GM23338 (cell line): ENCODE measurements at regions not wholly inside any gene's neighbourhood (a gene's known extent, or its start where the extent isn't known, plus 50 kb on each side); places are given as distances from the start of the nearest gene placed in this dataset.

Source experiments
- ATAC-seq: fragments of 200-7000 bp; cut with Tn5 transposase; 3 replicates; pipeline ENCODE4 v1.9.1; 2020
- DNase-seq: peaks from one replicate; pipeline ENCODE4 v3.0.0-alpha.2; 2015; ENCODE audit warnings: low spot score
- H2AFZ ChIP-seq: fragments of 200-600 bp; sonication (generic); 2 replicates; pipeline ENCODE4 v1.8.0; 2016; ENCODE audit warnings: antibody characterized with exemption, mild to moderate bottlenecking, moderate library complexity
- H3F3A ChIP-seq: fragments of 200-600 bp; sonication (generic); replicated peaks from 2 replicates; pipeline ENCODE4 v1.8.0; 2017; ENCODE audit warnings: antibody characterized with exemption, mixed run types, low read depth
- H3K27ac ChIP-seq: fragments of 200-600 bp; sonication (generic); 2 replicates; pipeline ENCODE4 v1.6.1; 2016; ENCODE audit warnings: low read depth
- H3K27me3 ChIP-seq: fragments of 200-600 bp; sonication (generic); 2 replicates; pipeline ENCODE4 v1.8.0; 2016; ENCODE audit warnings: mild to moderate bottlenecking, mixed run types, moderate library complexity; ENCODE audit not compliant: insufficient read depth
- H3K36me3 ChIP-seq: fragments of 200-600 bp; sonication (generic); 2 replicates; pipeline ENCODE4 v1.8.0; 2016; ENCODE audit warnings: mild to moderate bottlenecking; ENCODE audit not compliant: insufficient read depth
- H3K4me1 ChIP-seq: fragments of 200-600 bp; sonication (generic); 2 replicates; pipeline ENCODE4 v1.8.0; 2016; ENCODE audit warnings: mild to moderate bottlenecking, moderate library complexity; ENCODE audit not compliant: insufficient read depth
- H3K4me2 ChIP-seq: fragments of 200-600 bp; sonication (generic); 2 replicates; pipeline ENCODE4 v1.7.1; 2017; ENCODE audit warnings: mixed run types
- H3K4me3 ChIP-seq: fragments of 200-600 bp; sonication (generic); 2 replicates; pipeline ENCODE4 v1.6.1; 2016; ENCODE audit warnings: mixed run types
- H3K79me2 ChIP-seq: fragments of 200-600 bp; sonication (generic); replicated peaks from 2 replicates; pipeline ENCODE4 v1.8.0; 2017; ENCODE audit warnings: mild to moderate bottlenecking; ENCODE audit not compliant: insufficient read depth
- H3K9me2 ChIP-seq: fragments of 200-600 bp; sonication (generic); 2 replicates; pipeline ENCODE4 v1.8.0; 2017; ENCODE audit not compliant: insufficient read depth
- H4K20me1 ChIP-seq: fragments of 200-600 bp; sonication (generic); replicated peaks from 2 replicates; pipeline ENCODE4 v1.8.0; 2017; ENCODE audit warnings: mild to moderate bottlenecking; ENCODE audit not compliant: insufficient read depth
- H3K27ac Mint-ChIP-seq: 2 replicates; pipeline ENCODE4 v1.8.0; 2020; ENCODE audit warnings: inconsistent platforms, mild to moderate bottlenecking, moderate library complexity, mixed read lengths
- H3K27me3 Mint-ChIP-seq: 3 replicates; pipeline ENCODE4 v1.8.0; 2022; ENCODE audit warnings: low read depth, mild to moderate bottlenecking, moderate library complexity, mixed read lengths, inconsistent platforms; ENCODE audit not compliant: insufficient read depth, poor library complexity
- H3K36me3 Mint-ChIP-seq: 3 replicates; pipeline ENCODE4 v1.8.0; 2021; ENCODE audit warnings: low read depth, mild to moderate bottlenecking, inconsistent platforms, moderate library complexity, mixed read lengths
- H3K4me1 Mint-ChIP-seq: 3 replicates; pipeline ENCODE4 v1.8.0; 2020; ENCODE audit warnings: mild to moderate bottlenecking, inconsistent platforms, mixed read lengths
- H3K4me3 Mint-ChIP-seq: 3 replicates; pipeline ENCODE4 v1.8.0; 2021; ENCODE audit warnings: moderate library complexity, mild to moderate bottlenecking, inconsistent platforms, mixed read lengths
- H3K9me3 Mint-ChIP-seq: 3 replicates; pipeline ENCODE4 v1.8.0; 2020; ENCODE audit warnings: moderate library complexity, mild to moderate bottlenecking, inconsistent platforms, mixed read lengths
- CREB1 ChIP-seq: fragments of 250-450 bp; sonication (Bioruptor Pico); IDR thresholded peaks from 2 replicates; pipeline ENCODE4 v1.5.0; 2020; ENCODE audit warnings: low read depth, mild to moderate bottlenecking, moderate library complexity
- EZH2phosphoT487 ChIP-seq: fragments of 200-600 bp; sonication (generic); IDR thresholded peaks from one replicate; pipeline ENCODE4 v1.8.1; 2018; ENCODE audit warnings: antibody characterized with exemption; ENCODE audit not compliant: unreplicated experiment
- NANOG ChIP-seq: IDR thresholded peaks from 2 replicates; pipeline ENCODE4 v1.6.1; 2016; ENCODE audit warnings: antibody characterized with exemption, borderline replicate concordance
- POLR2AphosphoS5 ChIP-seq: IDR thresholded peaks from 2 replicates; pipeline ENCODE4 v1.6.1; 2016; ENCODE audit warnings: antibody characterized with exemption, low read depth
- STAT1 ChIP-seq: IDR thresholded peaks from one replicate; pipeline ENCODE4 v1.6.1; 2016; ENCODE audit warnings: antibody characterized with exemption; ENCODE audit not compliant: unreplicated experiment
- ZNF114 ChIP-seq: fragments of 250-450 bp; sonication (Bioruptor Pico); IDR thresholded peaks from 2 replicates; pipeline ENCODE4 v1.5.0; 2020; ENCODE audit warnings: mild to moderate bottlenecking, moderate library complexity
- TF ChIP-seq, protein P1 (sequence below), 2 experiments: fragments of 200-600 bp in 1 of 2; sonication (generic) in 1 of 2; conservative IDR thresholded peaks; 2 replicates each; pipeline versions ENCODE4 v1.5.1 to v1.6.1; 2016 to 2017; ENCODE audit warnings: antibody characterized with exemption in 2 of 2, low read depth in 2 of 2, mild to moderate bottlenecking in 2 of 2, moderate library complexity in 1 of 2
- TF ChIP-seq, protein P2 (sequence below): fragments of 250-450 bp; sonication (Bioruptor Pico); IDR thresholded peaks from 2 replicates; pipeline ENCODE4 v1.5.0; 2020; ENCODE audit warnings: mild to moderate bottlenecking, moderate library complexity
- TF ChIP-seq, protein P3 (sequence below): IDR thresholded peaks from 2 replicates; pipeline ENCODE4 v1.6.1; 2016; ENCODE audit warnings: antibody characterized with exemption

DNA sequence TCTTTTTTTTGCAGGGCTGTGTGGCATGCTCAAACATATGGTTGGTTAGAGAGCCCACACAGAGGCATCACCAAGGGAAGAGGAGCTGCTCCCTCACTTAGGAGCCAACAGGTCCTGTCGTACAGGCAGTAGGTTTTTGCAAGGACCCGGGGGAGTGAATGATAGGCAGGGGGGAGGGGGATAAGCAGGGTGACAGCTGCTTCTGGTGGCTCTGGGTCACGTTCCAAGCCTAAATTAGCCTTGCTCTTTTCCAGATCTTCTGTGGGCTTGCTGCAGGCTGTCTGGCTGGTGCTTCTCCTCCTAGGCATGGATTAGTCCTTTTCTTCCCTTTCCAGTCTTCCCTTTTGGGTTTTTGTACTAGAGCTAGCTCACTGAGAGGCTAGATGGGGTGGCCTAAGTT is 117.7 kb upstream of the PODXL start (continued):
- TF ChIP-seq, protein P1, sequence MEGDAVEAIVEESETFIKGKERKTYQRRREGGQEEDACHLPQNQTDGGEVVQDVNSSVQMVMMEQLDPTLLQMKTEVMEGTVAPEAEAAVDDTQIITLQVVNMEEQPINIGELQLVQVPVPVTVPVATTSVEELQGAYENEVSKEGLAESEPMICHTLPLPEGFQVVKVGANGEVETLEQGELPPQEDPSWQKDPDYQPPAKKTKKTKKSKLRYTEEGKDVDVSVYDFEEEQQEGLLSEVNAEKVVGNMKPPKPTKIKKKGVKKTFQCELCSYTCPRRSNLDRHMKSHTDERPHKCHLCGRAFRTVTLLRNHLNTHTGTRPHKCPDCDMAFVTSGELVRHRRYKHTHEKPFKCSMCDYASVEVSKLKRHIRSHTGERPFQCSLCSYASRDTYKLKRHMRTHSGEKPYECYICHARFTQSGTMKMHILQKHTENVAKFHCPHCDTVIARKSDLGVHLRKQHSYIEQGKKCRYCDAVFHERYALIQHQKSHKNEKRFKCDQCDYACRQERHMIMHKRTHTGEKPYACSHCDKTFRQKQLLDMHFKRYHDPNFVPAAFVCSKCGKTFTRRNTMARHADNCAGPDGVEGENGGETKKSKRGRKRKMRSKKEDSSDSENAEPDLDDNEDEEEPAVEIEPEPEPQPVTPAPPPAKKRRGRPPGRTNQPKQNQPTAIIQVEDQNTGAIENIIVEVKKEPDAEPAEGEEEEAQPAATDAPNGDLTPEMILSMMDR (conservative IDR thresholded peaks at IDR 0.05; ENCODE audit: low read depth in 2 of 2), result no peak
- TF ChIP-seq POLR2AphosphoS5 (no peak), EZH2phosphoT487 (no peak), CREB1 (CRISPR knock-in tag) (no peak)
- TF ChIP-seq, protein P2, sequence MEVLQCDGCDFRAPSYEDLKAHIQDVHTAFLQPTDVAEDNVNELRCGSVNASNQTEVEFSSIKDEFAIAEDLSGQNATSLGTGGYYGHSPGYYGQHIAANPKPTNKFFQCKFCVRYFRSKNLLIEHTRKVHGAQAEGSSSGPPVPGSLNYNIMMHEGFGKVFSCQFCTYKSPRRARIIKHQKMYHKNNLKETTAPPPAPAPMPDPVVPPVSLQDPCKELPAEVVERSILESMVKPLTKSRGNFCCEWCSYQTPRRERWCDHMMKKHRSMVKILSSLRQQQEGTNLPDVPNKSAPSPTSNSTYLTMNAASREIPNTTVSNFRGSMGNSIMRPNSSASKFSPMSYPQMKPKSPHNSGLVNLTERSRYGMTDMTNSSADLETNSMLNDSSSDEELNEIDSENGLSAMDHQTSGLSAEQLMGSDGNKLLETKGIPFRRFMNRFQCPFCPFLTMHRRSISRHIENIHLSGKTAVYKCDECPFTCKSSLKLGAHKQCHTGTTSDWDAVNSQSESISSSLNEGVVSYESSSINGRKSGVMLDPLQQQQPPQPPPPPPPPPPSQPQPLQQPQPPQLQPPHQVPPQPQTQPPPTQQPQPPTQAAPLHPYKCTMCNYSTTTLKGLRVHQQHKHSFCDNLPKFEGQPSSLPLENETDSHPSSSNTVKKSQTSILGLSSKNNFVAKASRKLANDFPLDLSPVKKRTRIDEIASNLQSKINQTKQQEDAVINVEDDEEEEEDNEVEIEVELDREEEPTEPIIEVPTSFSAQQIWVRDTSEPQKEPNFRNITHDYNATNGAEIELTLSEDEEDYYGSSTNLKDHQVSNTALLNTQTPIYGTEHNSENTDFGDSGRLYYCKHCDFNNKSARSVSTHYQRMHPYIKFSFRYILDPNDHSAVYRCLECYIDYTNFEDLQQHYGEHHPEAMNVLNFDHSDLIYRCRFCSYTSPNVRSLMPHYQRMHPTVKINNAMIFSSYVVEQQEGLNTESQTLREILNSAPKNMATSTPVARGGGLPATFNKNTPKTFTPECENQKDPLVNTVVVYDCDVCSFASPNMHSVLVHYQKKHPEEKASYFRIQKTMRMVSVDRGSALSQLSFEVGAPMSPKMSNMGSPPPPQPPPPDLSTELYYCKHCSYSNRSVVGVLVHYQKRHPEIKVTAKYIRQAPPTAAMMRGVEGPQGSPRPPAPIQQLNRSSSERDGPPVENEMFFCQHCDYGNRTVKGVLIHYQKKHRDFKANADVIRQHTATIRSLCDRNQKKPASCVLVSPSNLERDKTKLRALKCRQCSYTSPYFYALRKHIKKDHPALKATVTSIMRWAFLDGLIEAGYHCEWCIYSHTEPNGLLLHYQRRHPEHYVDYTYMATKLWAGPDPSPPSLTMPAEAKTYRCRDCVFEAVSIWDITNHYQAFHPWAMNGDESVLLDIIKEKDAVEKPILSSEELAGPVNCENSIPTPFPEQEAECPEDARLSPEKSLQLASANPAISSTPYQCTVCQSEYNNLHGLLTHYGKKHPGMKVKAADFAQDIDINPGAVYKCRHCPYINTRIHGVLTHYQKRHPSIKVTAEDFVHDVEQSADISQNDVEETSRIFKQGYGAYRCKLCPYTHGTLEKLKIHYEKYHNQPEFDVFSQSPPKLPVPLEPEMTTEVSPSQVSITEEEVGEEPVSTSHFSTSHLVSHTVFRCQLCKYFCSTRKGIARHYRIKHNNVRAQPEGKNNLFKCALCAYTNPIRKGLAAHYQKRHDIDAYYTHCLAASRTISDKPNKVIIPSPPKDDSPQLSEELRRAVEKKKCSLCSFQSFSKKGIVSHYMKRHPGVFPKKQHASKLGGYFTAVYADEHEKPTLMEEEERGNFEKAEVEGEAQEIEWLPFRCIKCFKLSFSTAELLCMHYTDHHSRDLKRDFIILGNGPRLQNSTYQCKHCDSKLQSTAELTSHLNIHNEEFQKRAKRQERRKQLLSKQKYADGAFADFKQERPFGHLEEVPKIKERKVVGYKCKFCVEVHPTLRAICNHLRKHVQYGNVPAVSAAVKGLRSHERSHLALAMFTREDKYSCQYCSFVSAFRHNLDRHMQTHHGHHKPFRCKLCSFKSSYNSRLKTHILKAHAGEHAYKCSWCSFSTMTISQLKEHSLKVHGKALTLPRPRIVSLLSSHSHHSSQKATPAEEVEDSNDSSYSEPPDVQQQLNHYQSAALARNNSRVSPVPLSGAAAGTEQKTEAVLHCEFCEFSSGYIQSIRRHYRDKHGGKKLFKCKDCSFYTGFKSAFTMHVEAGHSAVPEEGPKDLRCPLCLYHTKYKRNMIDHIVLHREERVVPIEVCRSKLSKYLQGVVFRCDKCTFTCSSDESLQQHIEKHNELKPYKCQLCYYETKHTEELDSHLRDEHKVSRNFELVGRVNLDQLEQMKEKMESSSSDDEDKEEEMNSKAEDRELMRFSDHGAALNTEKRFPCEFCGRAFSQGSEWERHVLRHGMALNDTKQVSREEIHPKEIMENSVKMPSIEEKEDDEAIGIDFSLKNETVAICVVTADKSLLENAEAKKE (CRISPR knock-in tag), result no peak
- TF ChIP-seq, protein P3, sequence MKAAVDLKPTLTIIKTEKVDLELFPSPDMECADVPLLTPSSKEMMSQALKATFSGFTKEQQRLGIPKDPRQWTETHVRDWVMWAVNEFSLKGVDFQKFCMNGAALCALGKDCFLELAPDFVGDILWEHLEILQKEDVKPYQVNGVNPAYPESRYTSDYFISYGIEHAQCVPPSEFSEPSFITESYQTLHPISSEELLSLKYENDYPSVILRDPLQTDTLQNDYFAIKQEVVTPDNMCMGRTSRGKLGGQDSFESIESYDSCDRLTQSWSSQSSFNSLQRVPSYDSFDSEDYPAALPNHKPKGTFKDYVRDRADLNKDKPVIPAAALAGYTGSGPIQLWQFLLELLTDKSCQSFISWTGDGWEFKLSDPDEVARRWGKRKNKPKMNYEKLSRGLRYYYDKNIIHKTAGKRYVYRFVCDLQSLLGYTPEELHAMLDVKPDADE, result no peak

DNA sequence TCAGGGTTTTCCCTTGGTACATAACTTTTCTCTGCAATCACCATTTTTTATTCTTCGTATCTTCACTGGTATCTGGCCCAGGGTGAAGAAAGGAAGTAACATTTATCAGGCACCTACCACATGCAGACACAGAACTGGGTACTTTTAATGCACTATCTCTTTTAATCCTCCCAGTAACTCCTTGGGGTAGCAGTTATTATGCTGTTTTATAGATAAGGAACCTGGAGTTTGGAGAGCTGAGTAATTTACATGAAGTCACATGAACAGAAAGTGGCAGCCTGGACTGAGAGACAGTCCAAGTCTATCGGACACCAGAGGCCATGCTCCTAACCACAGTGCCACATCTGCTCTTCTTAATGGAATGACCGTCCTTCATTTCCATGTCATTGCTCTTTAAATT is 117.1 kb upstream of the PODXL start:
- Mint-ChIP-seq H3K9me3 (no peaks in the 10 kb centered on the region), H3K36me3 (no peaks in the 10 kb centered on the region), H3K4me3 (no peak overlapping the region), H3K4me1 (no peaks in the 10 kb centered on the region; the same call in 2 of the 3 replicates), H3K27me3 (no peaks in the 10 kb centered on the region), H3K27ac (no peak overlapping the region)
- Histone ChIP-seq H3K4me3 (no peak overlapping the region), H3K4me1 (no peaks in the 10 kb centered on the region), H3K36me3 (no peaks in the 10 kb centered on the region), H3K27me3 (no peaks in the 10 kb centered on the region), H3K9me2 (0 out of 2 replicates have a peak, but pooled peaks cover 2% of the 10 kb centered on the region), H3K27ac (no peak overlapping the region), H3K4me2 (no peak overlapping the region), H3F3A (no peaks in the 10 kb centered on the region), H3K79me2 (no peaks in the 10 kb centered on the region), H4K20me1 (no peaks in the 10 kb centered on the region; the same call in 1 of the 2 replicates), H2AFZ (no peak overlapping the region)
- DNase-seq, result no peak
- no peak for ATAC-seq
- TF ChIP-seq STAT1, result no peak
- no peak for TF ChIP-seq NANOG
- TF ChIP-seq ZNF114 (CRISPR knock-in tag), result no peak
- TF ChIP-seq POLR2AphosphoS5, result no peak
- no peak for TF ChIP-seq EZH2phosphoT487
- TF ChIP-seq CREB1 (CRISPR knock-in tag), result no peak
- TF ChIP-seq, protein P1 (conservative IDR thresholded peaks at IDR 0.05; ENCODE audit: low read depth in 2 of 2), result no peak
- TF ChIP-seq, protein P3, result no peak
